Skeletal muscle satellite cell (primary cell): ENCODE measurements at regions not wholly inside any gene's neighbourhood (a gene's known extent, or its start where the extent isn't known, plus 50 kb on each side); places are given as distances from the start of the nearest gene placed in this dataset.

Source experiments
- H3K27me3 ChIP-seq: 2 replicates; pipeline ENCODE4 v1.7.0; 2013; ENCODE audit warnings: low read length; ENCODE audit not compliant: control insufficient read depth, insufficient read depth
- H3K36me3 ChIP-seq: 2 replicates; pipeline ENCODE4 v1.7.0; 2013; ENCODE audit warnings: mild to moderate bottlenecking, control low read depth, low read length; ENCODE audit not compliant: insufficient read depth
- H3K4me1 ChIP-seq: 2 replicates; pipeline ENCODE4 v1.7.0; 2013; ENCODE audit warnings: low read length; ENCODE audit not compliant: control insufficient read depth, insufficient read depth
- H3K4me2 ChIP-seq: 2 replicates; pipeline ENCODE4 v1.7.0; 2013; ENCODE audit warnings: mild to moderate bottlenecking, low read length
- H3K4me3 ChIP-seq: 2 replicates; pipeline ENCODE4 v1.7.0; 2013; ENCODE audit warnings: low read length
- H3K9ac ChIP-seq: 2 replicates; pipeline ENCODE4 v1.7.0; 2013; ENCODE audit warnings: mild to moderate bottlenecking, low read depth, low read length, moderate library complexity
- H3K9me3 ChIP-seq: replicated peaks from 2 replicates; pipeline ENCODE4 v1.7.0; 2013; ENCODE audit warnings: mild to moderate bottlenecking, control low read depth, low read length

- Histone ChIP-seq H3K9ac (no peak overlapping the region), H3K36me3 (no peaks in the 10 kb centered on the region), H3K27me3 (no peaks in the 10 kb centered on the region)
Observed at GRCh38 chr13:108036411-108036932, 178.9 kb downstream of the LIG4 start.

GRCh38 chr13:108034909-108035410, 180.4 kb downstream of the LIG4 start:
- Histone ChIP-seq H3K27me3 (no peaks in the 10 kb centered on the region), H3K36me3 (no peaks in the 10 kb centered on the region), H3K4me2 (no peak overlapping the region), H3K9ac (no peak overlapping the region), H3K9me3 (peaks cover 8% of the 10 kb centered on the region), H3K4me1 (no peaks in the 10 kb centered on the region), H3K4me3 (no peak overlapping the region)

More at GRCh38 chr13:108036411-108036932, 178.9 kb downstream of the LIG4 start:
- H3K4me2 ChIP-seq = no peak overlapping the region
- peaks cover 6% of the 10 kb centered on the region for H3K9me3 ChIP-seq
- H3K4me1 ChIP-seq = no peaks in the 10 kb centered on the region
- H3K4me3 ChIP-seq = no peak overlapping the region

- Histone ChIP-seq H3K4me2 (no peak overlapping the region), H3K9ac (no peak overlapping the region), H3K4me1 (no peaks in the 10 kb centered on the region), H3K27me3 (no peaks in the 10 kb centered on the region), H3K9me3 (peaks cover 8% of the 10 kb centered on the region), H3K4me3 (no peak overlapping the region), H3K36me3 (no peaks in the 10 kb centered on the region)
Observed at GRCh38 chr13:108033800-108034707, 181.3 kb downstream of the LIG4 start.

DNA sequence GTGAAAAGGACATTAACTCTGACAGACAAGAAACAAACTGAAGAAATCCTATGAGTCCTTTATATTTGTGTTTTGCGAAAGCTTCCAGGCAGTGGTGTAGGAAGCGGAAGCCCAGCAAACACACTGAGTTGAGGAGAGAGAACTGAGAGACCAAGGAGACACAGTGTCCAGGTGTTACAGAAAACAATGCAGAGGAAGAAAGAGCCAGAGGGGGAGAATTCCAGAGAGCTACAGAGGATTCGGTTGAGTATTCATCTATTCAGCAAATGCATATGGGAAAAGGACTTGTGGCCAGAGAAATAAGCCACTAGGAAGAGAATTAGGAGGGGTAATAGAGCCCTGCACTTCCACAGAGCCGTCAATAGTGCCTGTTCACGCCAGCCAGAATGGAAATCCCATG, 183.5 kb downstream of the LIG4 start:
- Histone ChIP-seq H3K27me3 (no peaks in the 10 kb centered on the region), H3K9me3 (peaks cover 8% of the 10 kb centered on the region), H3K4me1 (no peaks in the 10 kb centered on the region), H3K36me3 (no peaks in the 10 kb centered on the region), H3K4me3 (no peak overlapping the region), H3K9ac (no peak overlapping the region), H3K4me2 (no peak overlapping the region)

DNA sequence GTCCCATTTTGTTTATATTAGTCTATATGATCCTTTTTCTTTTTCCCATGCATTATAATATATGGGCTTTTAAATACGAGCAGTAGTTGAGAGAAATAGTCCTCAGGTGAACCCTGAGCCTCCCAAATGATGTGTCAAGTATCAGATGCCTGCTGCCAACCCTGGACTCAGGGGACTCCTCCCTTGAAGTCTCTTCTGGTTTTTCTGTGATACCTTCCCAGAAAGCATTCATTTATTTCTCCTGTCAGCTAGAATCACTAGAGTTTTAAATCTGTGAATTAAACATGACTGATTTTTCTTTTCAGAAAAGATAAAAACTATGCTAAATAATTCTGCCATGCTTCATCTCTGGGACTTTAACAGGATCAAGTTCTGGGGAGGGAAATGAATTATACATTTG, 184.6 kb downstream of the LIG4 start:
- H3K9ac ChIP-seq = no peak overlapping the region
- no peaks in the 10 kb centered on the region for H3K27me3 ChIP-seq
- H3K9me3 ChIP-seq = peaks cover 8% of the 10 kb centered on the region
- H3K4me1 ChIP-seq = no peaks in the 10 kb centered on the region
- H3K36me3 ChIP-seq = no peaks in the 10 kb centered on the region
- H3K4me2 ChIP-seq = no peak overlapping the region
- H3K4me3 ChIP-seq = no peak overlapping the region

- Histone ChIP-seq H3K9me3 (peaks cover 2% of the 10 kb centered on the region), H3K36me3 (no peaks in the 10 kb centered on the region), H3K4me3 (no peak overlapping the region), H3K4me2 (no peak overlapping the region), H3K4me1 (no peaks in the 10 kb centered on the region), H3K9ac (no peak overlapping the region), H3K27me3 (no peaks in the 10 kb centered on the region)
Observed at GRCh38 chr13:108026680-108027410, 188.5 kb downstream of the LIG4 start.

DNA sequence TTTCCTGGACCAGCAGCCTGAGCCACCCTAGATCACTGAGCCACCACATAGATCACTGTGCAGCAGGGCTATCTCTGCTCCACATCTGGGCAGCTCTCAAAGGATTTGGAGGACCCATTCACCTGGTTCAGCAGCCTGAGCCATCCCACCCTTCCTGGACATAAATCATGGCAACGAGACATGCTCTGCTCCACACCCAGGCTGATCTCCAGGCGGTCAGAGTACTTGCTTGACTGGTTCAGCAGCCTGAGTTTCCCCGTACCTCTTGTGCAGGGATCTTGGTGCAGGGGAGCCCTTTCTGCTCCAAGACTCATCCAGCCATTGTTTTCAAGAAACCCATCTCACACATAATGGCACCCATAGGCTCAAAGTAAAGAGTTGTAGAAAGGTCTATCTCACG, 195.3 kb downstream of the LIG4 start:
- H3K9ac ChIP-seq = no peak overlapping the region
- peaks cover 4% of the 10 kb centered on the region for H3K9me3 ChIP-seq
- H3K4me2 ChIP-seq = no peak overlapping the region
- H3K4me1 ChIP-seq = no peaks in the 10 kb centered on the region
- no peak overlapping the region for H3K4me3 ChIP-seq
- no peaks in the 10 kb centered on the region for H3K36me3 ChIP-seq
- H3K27me3 ChIP-seq = no peaks in the 10 kb centered on the region

- H3K27me3 ChIP-seq = no peaks in the 10 kb centered on the region
- no peaks in the 10 kb centered on the region for H3K36me3 ChIP-seq
- no peak overlapping the region for H3K4me2 ChIP-seq
- H3K4me3 ChIP-seq = no peak overlapping the region
- no peak overlapping the region for H3K9ac ChIP-seq
- H3K9me3 ChIP-seq = peaks cover 6% of the 10 kb centered on the region
- no peaks in the 10 kb centered on the region for H3K4me1 ChIP-seq
Observed at GRCh38 chr13:108018371-108018870, 196.9 kb downstream of the LIG4 start.

DNA sequence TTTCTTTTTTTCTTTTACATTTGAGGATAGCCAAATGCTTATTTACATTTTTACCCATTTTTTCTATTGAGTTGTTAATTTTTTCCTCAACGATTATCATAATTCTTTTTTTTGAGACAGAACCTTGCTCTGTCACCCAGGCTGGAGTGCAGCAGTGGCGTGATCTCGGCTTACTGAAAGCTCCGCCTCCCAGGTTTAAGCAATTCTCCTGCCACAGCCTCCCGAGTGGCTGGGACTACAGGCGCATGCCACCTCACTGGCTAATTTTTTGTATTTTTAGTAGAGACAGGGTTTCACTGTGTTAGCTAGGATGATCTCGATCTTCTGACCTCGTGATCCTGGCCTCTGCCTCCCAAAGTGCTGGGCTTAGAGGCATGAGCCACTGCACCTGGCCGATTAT, 208.7 kb downstream of the LIG4 start:
- no peak overlapping the region for H3K4me2 ChIP-seq
- H3K4me1 ChIP-seq = no peaks in the 10 kb centered on the region
- H3K36me3 ChIP-seq = no peaks in the 10 kb centered on the region
- no peak overlapping the region for H3K9ac ChIP-seq
- no peaks in the 10 kb centered on the region for H3K27me3 ChIP-seq
- no peak overlapping the region for H3K4me3 ChIP-seq
- H3K9me3 ChIP-seq = peaks cover 4% of the 10 kb centered on the region

GRCh38 chr13:108005231-108005630, 210.1 kb downstream of the LIG4 start:
- Histone ChIP-seq H3K9me3 (peaks cover 4% of the 10 kb centered on the region), H3K4me3 (no peak overlapping the region), H3K27me3 (no peaks in the 10 kb centered on the region), H3K4me1 (no peaks in the 10 kb centered on the region), H3K4me2 (no peak overlapping the region), H3K36me3 (no peaks in the 10 kb centered on the region), H3K9ac (no peak overlapping the region)

- Histone ChIP-seq H3K4me2 (no peak overlapping the region), H3K9me3 (peaks cover 4% of the 10 kb centered on the region), H3K9ac (no peak overlapping the region), H3K36me3 (no peaks in the 10 kb centered on the region), H3K4me1 (no peaks in the 10 kb centered on the region), H3K4me3 (no peak overlapping the region), H3K27me3 (no peaks in the 10 kb centered on the region)
Observed at GRCh38 chr13:108003626-108004025, 211.7 kb downstream of the LIG4 start.
